ENCODE measurements at regions not wholly inside any gene's neighbourhood (a gene's known extent, or its start where the extent isn't known, plus 50 kb on each side); places are given as distances from the start of the nearest gene placed in this dataset.

- no peak for TF ChIP-seq POLR2A (IDR thresholded peaks at IDR 0.05)
- TF ChIP-seq CTCF (IDR thresholded peaks at IDR 0.05): no peak
Measured at GRCh38 chr11:15875393-15875792, 481.0 kb downstream of the SOX6 start.
